Erythroblast (primary cell): ENCODE measurements at regions not wholly inside any gene's neighbourhood (a gene's known extent, or its start where the extent isn't known, plus 50 kb on each side); places are given as distances from the start of the nearest gene placed in this dataset.

Experiments used
- GATA1 ChIP-seq: IDR thresholded peaks from 2 replicates; pipeline ENCODE4 v1.6.1; 2011; ENCODE audit warnings: low read depth, mild to moderate bottlenecking, control low read depth, low read length, moderate library complexity
- POLR2A ChIP-seq: IDR thresholded peaks from 2 replicates; pipeline ENCODE4 v1.6.1; 2011; ENCODE audit warnings: mild to moderate bottlenecking, low read length

GRCh38 chr1:11417162-11417561 lies 61.8 kb upstream of the DISP3 start:
- TF ChIP-seq POLR2A: no peak
- TF ChIP-seq GATA1: no peak
